ENCODE measurements at regions not wholly inside any gene's neighbourhood (a gene's known extent, or its start where the extent isn't known, plus 50 kb on each side); places are given as distances from the start of the nearest gene placed in this dataset.

DNA sequence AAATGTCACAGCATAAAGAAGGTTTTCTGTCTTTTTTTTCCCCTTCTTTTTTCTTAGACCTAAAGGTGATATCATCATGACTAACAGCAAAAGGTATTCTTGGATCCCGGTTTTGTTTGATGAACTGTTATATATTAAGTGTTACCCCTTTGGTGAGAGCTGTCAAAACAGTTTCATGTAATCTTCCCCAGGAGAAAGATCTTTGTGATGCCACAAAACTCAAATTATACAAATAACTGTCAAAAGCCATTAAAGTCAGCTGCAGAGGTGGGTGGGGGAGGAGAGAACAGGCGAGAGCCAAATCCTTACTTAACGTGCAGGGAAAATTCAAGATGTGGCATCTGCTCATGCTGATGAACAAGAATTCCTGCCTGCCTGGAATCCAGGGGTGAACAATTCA, 258.2 kb downstream of the BMP7 start:
- intact Hi-C loops (cut with micrococcal nuclease) = no loop called here
- peaks cover 24% of the 10 kb centered on the region for H3K4me1 ChIP-seq (ENCODE audit: insufficient read depth, low read length)
- ATAC-seq (peak; percentile 40; the same call in 1 of the 2 replicates), DNase-seq (peak; percentile 76)
- peak overlapping the region; percentile 53 for H3K27ac ChIP-seq (ENCODE audit: low read length)
- no peaks in the 10 kb centered on the region for H3K36me3 ChIP-seq (ENCODE audit: low read depth, low read length)
- H3F3A ChIP-seq (ENCODE audit: low read length, unreplicated experiment) = no peaks in the 10 kb centered on the region
- H4K20me1 ChIP-seq (ENCODE audit: low read length) = no peaks in the 10 kb centered on the region
- no TSS peak for BruUV-seq (replicated peaks)
- ChIA-PET POLR2A (ENCODE audit: unreplicated experiment) (no interaction called here), CTCF (no interaction called here)
- no peak for TF ChIP-seq EZH2phosphoT487 (IDR thresholded peaks at IDR 0.05; ENCODE audit: borderline replicate concordance, low read length)
- TF ChIP-seq, protein P1, sequence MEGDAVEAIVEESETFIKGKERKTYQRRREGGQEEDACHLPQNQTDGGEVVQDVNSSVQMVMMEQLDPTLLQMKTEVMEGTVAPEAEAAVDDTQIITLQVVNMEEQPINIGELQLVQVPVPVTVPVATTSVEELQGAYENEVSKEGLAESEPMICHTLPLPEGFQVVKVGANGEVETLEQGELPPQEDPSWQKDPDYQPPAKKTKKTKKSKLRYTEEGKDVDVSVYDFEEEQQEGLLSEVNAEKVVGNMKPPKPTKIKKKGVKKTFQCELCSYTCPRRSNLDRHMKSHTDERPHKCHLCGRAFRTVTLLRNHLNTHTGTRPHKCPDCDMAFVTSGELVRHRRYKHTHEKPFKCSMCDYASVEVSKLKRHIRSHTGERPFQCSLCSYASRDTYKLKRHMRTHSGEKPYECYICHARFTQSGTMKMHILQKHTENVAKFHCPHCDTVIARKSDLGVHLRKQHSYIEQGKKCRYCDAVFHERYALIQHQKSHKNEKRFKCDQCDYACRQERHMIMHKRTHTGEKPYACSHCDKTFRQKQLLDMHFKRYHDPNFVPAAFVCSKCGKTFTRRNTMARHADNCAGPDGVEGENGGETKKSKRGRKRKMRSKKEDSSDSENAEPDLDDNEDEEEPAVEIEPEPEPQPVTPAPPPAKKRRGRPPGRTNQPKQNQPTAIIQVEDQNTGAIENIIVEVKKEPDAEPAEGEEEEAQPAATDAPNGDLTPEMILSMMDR (conservative IDR thresholded peaks at IDR 0.05; ENCODE audit: low read depth, low read length) = no peak
- TF ChIP-seq EZH2 (IDR thresholded peaks at IDR 0.05; ENCODE audit: low read length, unreplicated experiment) = no peak
- H3K9me3 ChIP-seq (ENCODE audit: low read length) = no peaks in the 10 kb centered on the region
- peak overlapping the region; percentile 73 for H3K4me2 ChIP-seq (ENCODE audit: low read length)
- no peaks in the 10 kb centered on the region for H3K9me2 ChIP-seq (replicated peaks; ENCODE audit: low read length)
- H3K79me2 ChIP-seq (ENCODE audit: low read length) = no peaks in the 10 kb centered on the region
- H3K9ac ChIP-seq (ENCODE audit: low read length) = no peak overlapping the region
- no peak overlapping the region for H3K4me3 ChIP-seq (ENCODE audit: low read length)
- no peaks in the 10 kb centered on the region for H3K27me3 ChIP-seq (ENCODE audit: low read length)
- H2AFZ ChIP-seq (ENCODE audit: low read length) = no peak overlapping the region

DNA sequence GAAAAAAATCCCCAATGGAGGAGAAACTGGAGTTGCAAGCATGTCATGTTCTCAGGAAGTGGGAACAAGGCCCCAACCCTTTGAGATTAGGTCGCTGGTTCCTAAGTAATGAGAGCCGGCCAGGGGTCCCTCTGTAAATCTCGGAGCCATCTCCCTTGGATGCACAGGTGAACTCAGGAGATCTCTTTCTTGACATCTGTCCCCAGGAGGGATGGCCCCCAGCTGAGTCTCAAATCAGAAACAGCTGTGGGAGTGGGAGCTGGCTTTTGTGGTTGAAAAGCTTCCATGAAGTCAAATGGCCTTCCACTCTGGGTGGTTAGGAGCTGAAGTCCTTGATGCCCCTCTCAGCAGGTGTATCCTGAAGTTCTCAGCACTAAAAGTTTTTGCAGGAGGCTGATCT, 257.1 kb downstream of the BMP7 start:
- Histone ChIP-seq H3K9me3 (ENCODE audit: low read length) (no peaks in the 10 kb centered on the region), H4K20me1 (ENCODE audit: low read length) (no peaks in the 10 kb centered on the region), H3K79me2 (ENCODE audit: low read length) (no peaks in the 10 kb centered on the region), H3K9me2 (replicated peaks; ENCODE audit: low read length) (no peaks in the 10 kb centered on the region), H3K9ac (ENCODE audit: low read length) (no peak overlapping the region), H3K36me3 (ENCODE audit: low read depth, low read length) (no peaks in the 10 kb centered on the region), H3K27me3 (ENCODE audit: low read length) (no peaks in the 10 kb centered on the region), H3K27ac (ENCODE audit: low read length) (no peak overlapping the region), H3K4me3 (ENCODE audit: low read length) (no peak overlapping the region), H3F3A (ENCODE audit: low read length, unreplicated experiment) (no peaks in the 10 kb centered on the region), H3K4me2 (ENCODE audit: low read length) (no peak overlapping the region), H2AFZ (ENCODE audit: low read length) (no peak overlapping the region), H3K4me1 (ENCODE audit: insufficient read depth, low read length) (peaks cover 28% of the 10 kb centered on the region)
- DNase-seq = no peak
- POLR2A ChIA-PET (ENCODE audit: unreplicated experiment) = no interaction called here
- no peak for TF ChIP-seq EZH2phosphoT487 (IDR thresholded peaks at IDR 0.05; ENCODE audit: borderline replicate concordance, low read length)
- no TSS peak for BruUV-seq (replicated peaks)
- CTCF ChIA-PET = no interaction called here
- ATAC-seq = no peak
- intact Hi-C loops (cut with micrococcal nuclease) = no loop called here

GRCh38 chr20:57009775-57010174, 256.7 kb downstream of the BMP7 start:
- no peaks in the 10 kb centered on the region for H3K36me3 ChIP-seq (ENCODE audit: low read depth, low read length)
- no peak overlapping the region for H2AFZ ChIP-seq (ENCODE audit: low read length)
- peaks cover 28% of the 10 kb centered on the region for H3K4me1 ChIP-seq (ENCODE audit: insufficient read depth, low read length)
- ChIA-PET POLR2A (ENCODE audit: unreplicated experiment) (no interaction called here), CTCF (no interaction called here)
- H3K9me2 ChIP-seq (replicated peaks; ENCODE audit: low read length) = no peaks in the 10 kb centered on the region
- intact Hi-C loops (cut with micrococcal nuclease) = no loop called here
- no peaks in the 10 kb centered on the region for H3F3A ChIP-seq (ENCODE audit: low read length, unreplicated experiment)
- H3K9ac ChIP-seq (ENCODE audit: low read length) = no peak overlapping the region
- no peaks in the 10 kb centered on the region for H3K79me2 ChIP-seq (ENCODE audit: low read length)
- H4K20me1 ChIP-seq (ENCODE audit: low read length) = no peaks in the 10 kb centered on the region
- no peaks in the 10 kb centered on the region for H3K9me3 ChIP-seq (ENCODE audit: low read length)
- no peak overlapping the region for H3K4me2 ChIP-seq (ENCODE audit: low read length)
- TF ChIP-seq EZH2 (IDR thresholded peaks at IDR 0.05; ENCODE audit: low read length, unreplicated experiment) (no peak), EZH2phosphoT487 (IDR thresholded peaks at IDR 0.05; ENCODE audit: borderline replicate concordance, low read length) (no peak)
- TF ChIP-seq, protein P1 (conservative IDR thresholded peaks at IDR 0.05; ENCODE audit: low read depth, low read length) = no peak
- no peak overlapping the region for H3K27ac ChIP-seq (ENCODE audit: low read length)
- no peak for ATAC-seq
- no peak overlapping the region for H3K4me3 ChIP-seq (ENCODE audit: low read length)
- no peaks in the 10 kb centered on the region for H3K27me3 ChIP-seq (ENCODE audit: low read length)
- no TSS peak for BruUV-seq (replicated peaks)
- DNase-seq = no peak

Measured in PC-3 (cell line).